ENCODE measurements at regions not wholly inside any gene's neighbourhood (a gene's known extent, or its start where the extent isn't known, plus 50 kb on each side); places are given as distances from the start of the nearest gene placed in this dataset.

DNA sequence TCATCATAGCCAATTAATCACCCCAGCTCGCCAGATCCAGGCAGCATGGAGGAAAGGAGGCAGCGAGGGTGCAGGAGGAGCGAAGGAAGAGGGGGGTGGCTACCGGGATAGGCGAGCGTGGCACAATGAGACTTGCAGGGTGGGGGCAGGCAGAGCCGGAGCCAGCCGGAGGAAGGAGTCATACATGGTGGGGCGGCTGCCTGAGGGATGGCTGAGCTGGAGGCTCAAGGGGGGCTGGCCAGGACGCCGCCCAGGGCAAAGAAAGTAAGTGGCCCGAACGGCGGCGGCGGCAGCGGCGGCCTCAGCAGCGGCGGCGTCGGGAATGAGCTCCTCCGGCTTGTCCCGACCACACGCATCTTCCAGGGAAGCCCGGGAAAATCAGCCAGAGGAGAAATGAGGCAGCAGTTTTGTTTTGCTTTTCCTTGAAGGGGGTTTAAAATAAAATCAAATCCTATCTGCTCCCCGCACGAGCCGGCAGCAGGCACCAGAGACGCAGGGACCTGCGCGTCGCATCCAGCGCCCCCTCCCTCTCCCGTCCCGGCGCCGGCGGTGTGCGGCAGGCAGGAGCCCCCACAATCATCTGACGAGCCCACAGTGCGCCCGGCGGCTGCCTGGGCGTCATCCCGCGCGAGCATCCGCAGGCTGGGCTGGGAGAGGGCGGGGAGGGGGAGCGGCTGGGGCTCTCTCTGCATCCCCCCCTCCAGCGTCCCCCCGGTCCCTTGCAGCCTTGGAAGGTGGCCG is 263.6 kb downstream of the CTTN start:
- Mint-ChIP-seq H3K27me3 (ENCODE audit: low read depth) (peaks cover 78% of the 10 kb centered on the region), H3K4me1 (peaks cover 6% of the 10 kb centered on the region), H3K36me3 (ENCODE audit: low read depth) (no peaks in the 10 kb centered on the region), H3K9me3 (no peaks in the 10 kb centered on the region), H3K27ac (peak overlapping the region in 1 of 3 experiments; percentile 13), H3K4me3 (peak overlapping the region; percentile 69 to 75 (median 74))
- TF ChIP-seq, protein P1, sequence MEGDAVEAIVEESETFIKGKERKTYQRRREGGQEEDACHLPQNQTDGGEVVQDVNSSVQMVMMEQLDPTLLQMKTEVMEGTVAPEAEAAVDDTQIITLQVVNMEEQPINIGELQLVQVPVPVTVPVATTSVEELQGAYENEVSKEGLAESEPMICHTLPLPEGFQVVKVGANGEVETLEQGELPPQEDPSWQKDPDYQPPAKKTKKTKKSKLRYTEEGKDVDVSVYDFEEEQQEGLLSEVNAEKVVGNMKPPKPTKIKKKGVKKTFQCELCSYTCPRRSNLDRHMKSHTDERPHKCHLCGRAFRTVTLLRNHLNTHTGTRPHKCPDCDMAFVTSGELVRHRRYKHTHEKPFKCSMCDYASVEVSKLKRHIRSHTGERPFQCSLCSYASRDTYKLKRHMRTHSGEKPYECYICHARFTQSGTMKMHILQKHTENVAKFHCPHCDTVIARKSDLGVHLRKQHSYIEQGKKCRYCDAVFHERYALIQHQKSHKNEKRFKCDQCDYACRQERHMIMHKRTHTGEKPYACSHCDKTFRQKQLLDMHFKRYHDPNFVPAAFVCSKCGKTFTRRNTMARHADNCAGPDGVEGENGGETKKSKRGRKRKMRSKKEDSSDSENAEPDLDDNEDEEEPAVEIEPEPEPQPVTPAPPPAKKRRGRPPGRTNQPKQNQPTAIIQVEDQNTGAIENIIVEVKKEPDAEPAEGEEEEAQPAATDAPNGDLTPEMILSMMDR (IDR thresholded peaks at IDR 0.05; ENCODE audit: unreplicated experiment in 3 of 3): no peak

DNA sequence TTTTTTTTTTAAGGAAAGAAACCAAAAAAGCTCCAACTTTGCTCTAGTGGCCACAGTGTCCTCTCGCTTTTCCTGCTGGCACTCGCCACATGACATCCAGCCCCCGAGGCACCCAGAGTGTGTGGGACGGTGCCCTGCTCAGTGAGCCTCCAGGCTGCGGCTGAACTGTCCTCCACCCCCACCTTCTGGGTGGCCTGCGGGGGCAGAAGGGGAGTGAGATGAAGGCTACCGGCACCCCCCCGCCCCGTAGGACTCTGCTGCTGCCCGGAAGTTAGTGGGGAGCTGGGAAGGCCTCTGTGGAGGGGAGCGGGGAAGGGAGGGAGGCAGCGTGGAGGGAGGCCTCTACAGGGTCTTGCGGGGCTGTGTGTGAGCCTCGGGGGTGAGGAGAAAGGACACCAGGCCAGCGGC is 264.4 kb downstream of the CTTN start:
- peaks cover under 1% of the 10 kb centered on the region for H3K36me3 Mint-ChIP-seq (ENCODE audit: low read depth)
- TF ChIP-seq, protein P1 (IDR thresholded peaks at IDR 0.05; ENCODE audit: unreplicated experiment in 3 of 3): no peak
- H3K4me1 Mint-ChIP-seq: peaks cover 6% of the 10 kb centered on the region
- H3K9me3 Mint-ChIP-seq: no peaks in the 10 kb centered on the region
- peaks cover 74% of the 10 kb centered on the region for H3K27me3 Mint-ChIP-seq (ENCODE audit: low read depth)
- peak overlapping the region in 2 of 3 experiments; percentile 40 to 51 for H3K4me3 Mint-ChIP-seq
- no peak overlapping the region for H3K27ac Mint-ChIP-seq

DNA sequence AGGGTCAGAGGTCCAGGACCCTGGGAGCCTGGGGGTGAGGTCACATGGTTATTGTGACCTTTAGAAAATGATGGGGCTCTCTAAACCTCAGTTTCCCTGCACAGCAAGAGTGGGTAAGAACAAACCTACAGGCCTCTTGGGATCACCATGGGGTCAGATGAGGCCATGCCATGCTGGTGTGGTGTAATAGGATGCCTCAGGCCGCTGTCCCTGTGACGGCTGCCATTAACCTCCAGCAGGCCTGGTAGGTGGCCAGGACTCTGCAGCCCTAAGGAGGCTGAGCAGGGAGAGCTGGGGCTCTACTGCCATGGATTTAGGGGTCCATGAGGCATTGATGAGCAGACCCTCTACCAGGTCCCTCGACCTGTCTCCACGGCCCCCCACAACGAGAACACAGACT is 265.5 kb downstream of the CTTN start:
- Mint-ChIP-seq H3K36me3 (ENCODE audit: low read depth) (peaks cover 10% of the 10 kb centered on the region), H3K4me3 (peak overlapping the region in 1 of 3 experiments; percentile 51), H3K4me1 (peaks cover 6% of the 10 kb centered on the region), H3K27ac (no peak overlapping the region), H3K27me3 (ENCODE audit: low read depth) (peaks cover 74% of the 10 kb centered on the region), H3K9me3 (no peaks in the 10 kb centered on the region)
- TF ChIP-seq, protein P1 (IDR thresholded peaks at IDR 0.05; ENCODE audit: unreplicated experiment in 3 of 3): no peak

DNA sequence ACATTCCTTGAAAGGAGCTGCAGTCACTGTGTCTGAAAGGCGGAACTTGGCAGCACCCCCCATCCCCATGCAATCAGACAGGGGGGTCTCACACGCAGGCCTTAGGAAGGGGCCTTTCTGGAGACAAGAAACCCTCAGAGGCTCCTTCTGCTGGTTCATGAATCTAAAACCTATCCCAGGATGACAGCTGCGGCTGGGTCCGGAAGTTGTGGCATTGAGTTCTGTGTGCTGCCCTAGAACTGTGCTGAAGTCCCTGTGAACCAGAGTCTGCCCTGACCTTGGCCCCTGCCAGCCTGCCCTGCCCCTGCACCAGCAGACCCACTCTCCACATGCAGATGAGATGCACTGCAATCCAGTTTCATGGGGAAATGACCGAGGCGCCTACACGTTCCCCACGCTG is 268.0 kb downstream of the CTTN start:
- no peaks in the 10 kb centered on the region for H3K9me3 Mint-ChIP-seq
- H3K27ac Mint-ChIP-seq: no peak overlapping the region
- peaks cover 5% of the 10 kb centered on the region for H3K4me1 Mint-ChIP-seq
- peak overlapping the region in 1 of 3 experiments; percentile 36 for H3K4me3 Mint-ChIP-seq
- H3K36me3 Mint-ChIP-seq (ENCODE audit: low read depth): peaks cover 10% of the 10 kb centered on the region
- H3K27me3 Mint-ChIP-seq (ENCODE audit: low read depth): peaks cover 66% of the 10 kb centered on the region
- TF ChIP-seq, protein P1 (IDR thresholded peaks at IDR 0.05; ENCODE audit: unreplicated experiment in 3 of 3): no peak

DNA sequence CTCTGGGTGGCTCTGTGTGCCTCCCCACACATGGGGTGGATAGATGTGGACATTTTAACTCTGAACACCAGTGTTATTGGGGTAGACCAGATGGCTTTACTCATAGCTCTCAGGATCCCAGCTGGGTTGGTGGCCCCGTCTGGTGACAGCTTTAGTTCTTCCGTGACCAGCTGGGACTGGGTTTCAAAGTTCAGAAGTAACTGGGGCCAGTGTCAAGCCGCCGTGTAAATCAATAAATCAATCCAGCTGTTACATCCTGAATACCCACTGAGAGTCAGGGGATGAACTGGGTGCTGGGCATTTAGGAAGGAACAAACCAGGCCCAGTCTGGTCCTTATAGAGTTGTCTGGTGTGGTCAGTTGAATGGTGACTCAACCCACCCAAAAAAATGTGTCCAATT is 269.4 kb downstream of the CTTN start:
- no peaks in the 10 kb centered on the region for H3K4me1 Mint-ChIP-seq
- H3K9me3 Mint-ChIP-seq: no peaks in the 10 kb centered on the region
- H3K4me3 Mint-ChIP-seq: no peak overlapping the region
- peaks cover 65% of the 10 kb centered on the region for H3K27me3 Mint-ChIP-seq (ENCODE audit: low read depth)
- peaks cover 10% of the 10 kb centered on the region for H3K36me3 Mint-ChIP-seq (ENCODE audit: low read depth)
- H3K27ac Mint-ChIP-seq: no peak overlapping the region
- TF ChIP-seq, protein P1 (IDR thresholded peaks at IDR 0.05; ENCODE audit: unreplicated experiment in 3 of 3): no peak

Data from nephron (organoid).